Cardiac muscle cell (in vitro differentiated cells and primary cell): ENCODE measurements at regions not wholly inside any gene's neighbourhood (a gene's known extent, or its start where the extent isn't known, plus 50 kb on each side); places are given as distances from the start of the nearest gene placed in this dataset.

Source experiments
- DNase-seq, 2 donors: peaks; one replicate each; pipeline versions ENCODE4 v3.0.0 to v3.0.0-alpha.2; 2010 to 2017; ENCODE audit warnings: low read depth in 1 of 2, low spot score in 1 of 2
- H3K27ac ChIP-seq: fragments of 200-600 bp; sonication (generic); 2 replicates; pipeline ENCODE4 v1.5.1; 2016
- H3K27me3 ChIP-seq: fragments of 200-600 bp; sonication (generic); 2 replicates; pipeline ENCODE4 v1.6.0; 2016; ENCODE audit warnings: control low read depth
- H3K36me3 ChIP-seq: fragments of 200-600 bp; sonication (generic); 2 replicates; pipeline ENCODE4 v1.5.1; 2016; ENCODE audit warnings: control low read depth
- H3K4me1 ChIP-seq: fragments of 200-600 bp; sonication (generic); 2 replicates; pipeline ENCODE4 v1.8.1; 2017; ENCODE audit warnings: low read depth, mild to moderate bottlenecking, mixed run types
- H3K4me3 ChIP-seq: fragments of 200-600 bp; sonication (generic); 2 replicates; pipeline ENCODE4 v1.5.1; 2016; ENCODE audit warnings: mild to moderate bottlenecking
- H3K9me3 ChIP-seq: fragments of 200-600 bp; sonication (generic); 2 replicates; pipeline ENCODE4 v1.5.1; 2017; ENCODE audit warnings: low read depth, mild to moderate bottlenecking, control low read depth
- TF ChIP-seq, protein P1 (sequence below): IDR thresholded peaks from 2 replicates; pipeline ENCODE4 v1.5.1; 2012; ENCODE audit warnings: low read depth, mild to moderate bottlenecking, low read length

DNA sequence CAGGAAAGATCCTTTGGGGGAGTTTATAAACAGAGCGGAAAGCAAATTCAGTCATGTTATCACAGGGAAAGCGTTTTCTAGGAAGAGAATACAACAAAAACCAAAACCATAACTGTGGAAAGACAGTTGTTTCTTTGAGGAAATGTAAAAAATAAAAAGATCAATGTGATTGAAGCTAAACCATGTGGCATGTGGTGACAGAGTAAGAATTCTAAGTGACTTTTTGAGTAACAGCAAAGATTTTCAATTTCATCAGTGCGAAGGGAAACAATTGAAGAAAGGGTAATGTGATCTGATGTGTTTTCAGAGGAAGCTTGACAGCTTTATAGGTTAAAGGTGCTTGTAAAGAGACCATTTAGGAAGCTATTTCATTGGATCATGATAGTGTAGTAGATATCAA is 575.9 kb upstream of the CHORDC1 start:
- Histone ChIP-seq H3K27me3 (no peaks in the 10 kb centered on the region), H3K27ac (no peak overlapping the region), H3K9me3 (no peaks in the 10 kb centered on the region), H3K36me3 (no peaks in the 10 kb centered on the region), H3K4me1 (no peaks in the 10 kb centered on the region), H3K4me3 (no peak overlapping the region)
- DNase-seq, result no peak
- TF ChIP-seq, protein P1, sequence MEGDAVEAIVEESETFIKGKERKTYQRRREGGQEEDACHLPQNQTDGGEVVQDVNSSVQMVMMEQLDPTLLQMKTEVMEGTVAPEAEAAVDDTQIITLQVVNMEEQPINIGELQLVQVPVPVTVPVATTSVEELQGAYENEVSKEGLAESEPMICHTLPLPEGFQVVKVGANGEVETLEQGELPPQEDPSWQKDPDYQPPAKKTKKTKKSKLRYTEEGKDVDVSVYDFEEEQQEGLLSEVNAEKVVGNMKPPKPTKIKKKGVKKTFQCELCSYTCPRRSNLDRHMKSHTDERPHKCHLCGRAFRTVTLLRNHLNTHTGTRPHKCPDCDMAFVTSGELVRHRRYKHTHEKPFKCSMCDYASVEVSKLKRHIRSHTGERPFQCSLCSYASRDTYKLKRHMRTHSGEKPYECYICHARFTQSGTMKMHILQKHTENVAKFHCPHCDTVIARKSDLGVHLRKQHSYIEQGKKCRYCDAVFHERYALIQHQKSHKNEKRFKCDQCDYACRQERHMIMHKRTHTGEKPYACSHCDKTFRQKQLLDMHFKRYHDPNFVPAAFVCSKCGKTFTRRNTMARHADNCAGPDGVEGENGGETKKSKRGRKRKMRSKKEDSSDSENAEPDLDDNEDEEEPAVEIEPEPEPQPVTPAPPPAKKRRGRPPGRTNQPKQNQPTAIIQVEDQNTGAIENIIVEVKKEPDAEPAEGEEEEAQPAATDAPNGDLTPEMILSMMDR, result no peak

DNA sequence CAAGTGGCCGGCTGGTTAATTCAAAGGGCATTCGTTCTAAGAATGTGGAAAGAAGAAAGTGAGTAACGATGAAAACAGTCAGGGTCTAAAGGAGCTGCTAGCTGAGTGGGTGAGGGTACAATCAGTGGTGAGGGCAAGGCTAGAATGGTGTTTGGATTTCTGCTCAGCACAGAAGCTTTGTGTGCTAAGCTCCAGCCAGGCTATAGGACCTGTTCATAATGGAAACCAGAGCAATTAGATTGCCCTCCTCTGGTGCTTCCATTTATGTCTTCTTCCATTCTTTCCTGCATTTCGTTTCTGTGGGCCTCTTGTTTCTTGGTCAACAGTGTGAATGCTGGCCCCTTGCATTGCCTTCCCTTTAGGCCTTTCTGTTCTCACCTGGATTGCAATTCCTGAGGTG is 572.9 kb upstream of the CHORDC1 start:
- H3K9me3 ChIP-seq, result no peaks in the 10 kb centered on the region
- H3K36me3 ChIP-seq, result no peaks in the 10 kb centered on the region
- no peak overlapping the region for H3K27ac ChIP-seq
- H3K4me1 ChIP-seq, result no peaks in the 10 kb centered on the region
- H3K4me3 ChIP-seq, result no peak overlapping the region
- TF ChIP-seq, protein P1, result no peak
- no peaks in the 10 kb centered on the region for H3K27me3 ChIP-seq
- DNase-seq, result no peak

DNA sequence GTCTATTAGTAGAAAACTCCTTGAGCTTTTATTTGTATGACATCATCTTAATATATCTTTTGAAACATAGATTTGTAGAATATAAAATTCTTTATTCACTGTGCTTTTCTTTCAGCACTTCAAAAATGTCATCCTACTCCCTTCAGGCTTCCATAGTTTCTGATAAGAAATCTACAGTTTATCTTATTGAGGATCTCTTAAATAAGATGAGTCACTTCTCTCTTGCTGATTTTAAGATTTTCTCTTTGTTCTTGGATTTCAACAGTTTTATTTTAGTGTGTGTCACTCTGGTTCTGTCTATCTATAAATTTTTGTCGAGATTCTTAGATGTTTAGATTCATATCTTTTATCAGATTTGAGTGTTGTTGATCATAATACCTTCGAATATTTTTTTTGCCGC is 566.1 kb upstream of the CHORDC1 start:
- DNase-seq, result no peak
- TF ChIP-seq, protein P1, result no peak
- Histone ChIP-seq H3K36me3 (no peaks in the 10 kb centered on the region), H3K4me3 (no peak overlapping the region), H3K9me3 (no peaks in the 10 kb centered on the region), H3K4me1 (no peaks in the 10 kb centered on the region), H3K27ac (no peak overlapping the region), H3K27me3 (no peaks in the 10 kb centered on the region)

DNA sequence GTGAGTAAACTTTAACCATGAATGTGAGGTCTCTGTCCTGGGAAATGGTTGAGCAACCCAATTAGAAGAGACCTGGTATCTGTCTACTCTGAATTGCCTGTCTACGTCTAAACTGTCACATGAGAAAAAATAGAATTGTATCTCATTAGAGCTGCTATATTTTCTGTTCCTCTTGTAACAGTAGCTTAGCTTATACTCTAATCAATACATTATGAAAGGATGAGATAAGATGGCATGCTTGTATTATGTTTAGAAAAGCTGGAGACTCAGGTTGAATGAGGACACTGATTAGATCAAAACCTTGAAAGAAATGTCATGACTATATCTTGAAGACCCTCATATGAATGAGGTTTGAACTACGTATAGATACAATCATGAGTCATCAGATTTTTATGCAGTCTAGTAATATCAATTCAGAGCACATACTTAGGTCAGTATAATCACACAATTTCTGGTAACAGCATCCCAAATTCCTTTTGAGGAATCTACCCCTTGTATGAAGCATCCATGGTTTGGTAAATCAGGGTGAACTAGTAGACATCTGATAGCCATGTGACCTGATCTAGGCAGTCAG is 561.5 kb upstream of the CHORDC1 start:
- TF ChIP-seq, protein P1, result no peak
- H3K27ac ChIP-seq, result no peak overlapping the region

DNA sequence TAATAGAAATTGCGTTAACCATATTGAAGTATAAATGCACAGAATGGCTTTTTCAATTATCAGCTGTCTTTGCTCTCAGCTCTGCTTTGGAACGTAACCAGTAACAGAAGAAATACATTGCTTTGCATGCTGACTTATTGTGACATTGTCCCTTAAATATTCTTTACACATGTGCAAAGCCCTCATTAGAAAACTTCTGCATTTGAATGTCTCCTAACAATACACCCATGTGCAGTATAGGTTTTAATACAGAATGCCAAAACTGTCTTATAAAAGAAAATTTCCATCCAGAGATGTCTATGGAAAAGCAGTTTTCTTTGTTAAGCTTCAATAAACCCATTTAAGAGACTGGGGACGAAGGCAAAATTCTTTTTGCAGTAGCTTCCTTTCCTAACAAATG is 560.3 kb upstream of the CHORDC1 start:
- H3K4me1 ChIP-seq, result no peaks in the 10 kb centered on the region

More for the DNA sequence above, 561.5 kb upstream of the CHORDC1 start:
- no peaks in the 10 kb centered on the region for H3K27me3 ChIP-seq
- no peaks in the 10 kb centered on the region for H3K9me3 ChIP-seq
- no peak overlapping the region for H3K4me3 ChIP-seq
- no peaks in the 10 kb centered on the region for H3K4me1 ChIP-seq
- no peak for DNase-seq
- no peaks in the 10 kb centered on the region for H3K36me3 ChIP-seq

More for the DNA sequence above, 560.3 kb upstream of the CHORDC1 start:
- Histone ChIP-seq H3K36me3 (no peaks in the 10 kb centered on the region), H3K27me3 (no peaks in the 10 kb centered on the region), H3K27ac (no peak overlapping the region), H3K4me3 (no peak overlapping the region), H3K9me3 (no peaks in the 10 kb centered on the region)
- TF ChIP-seq, protein P1, result no peak
- DNase-seq, result no peak
